ENCODE measurements at regions not wholly inside any gene's neighbourhood (a gene's known extent, or its start where the extent isn't known, plus 50 kb on each side); places are given as distances from the start of the nearest gene placed in this dataset.

DNA sequence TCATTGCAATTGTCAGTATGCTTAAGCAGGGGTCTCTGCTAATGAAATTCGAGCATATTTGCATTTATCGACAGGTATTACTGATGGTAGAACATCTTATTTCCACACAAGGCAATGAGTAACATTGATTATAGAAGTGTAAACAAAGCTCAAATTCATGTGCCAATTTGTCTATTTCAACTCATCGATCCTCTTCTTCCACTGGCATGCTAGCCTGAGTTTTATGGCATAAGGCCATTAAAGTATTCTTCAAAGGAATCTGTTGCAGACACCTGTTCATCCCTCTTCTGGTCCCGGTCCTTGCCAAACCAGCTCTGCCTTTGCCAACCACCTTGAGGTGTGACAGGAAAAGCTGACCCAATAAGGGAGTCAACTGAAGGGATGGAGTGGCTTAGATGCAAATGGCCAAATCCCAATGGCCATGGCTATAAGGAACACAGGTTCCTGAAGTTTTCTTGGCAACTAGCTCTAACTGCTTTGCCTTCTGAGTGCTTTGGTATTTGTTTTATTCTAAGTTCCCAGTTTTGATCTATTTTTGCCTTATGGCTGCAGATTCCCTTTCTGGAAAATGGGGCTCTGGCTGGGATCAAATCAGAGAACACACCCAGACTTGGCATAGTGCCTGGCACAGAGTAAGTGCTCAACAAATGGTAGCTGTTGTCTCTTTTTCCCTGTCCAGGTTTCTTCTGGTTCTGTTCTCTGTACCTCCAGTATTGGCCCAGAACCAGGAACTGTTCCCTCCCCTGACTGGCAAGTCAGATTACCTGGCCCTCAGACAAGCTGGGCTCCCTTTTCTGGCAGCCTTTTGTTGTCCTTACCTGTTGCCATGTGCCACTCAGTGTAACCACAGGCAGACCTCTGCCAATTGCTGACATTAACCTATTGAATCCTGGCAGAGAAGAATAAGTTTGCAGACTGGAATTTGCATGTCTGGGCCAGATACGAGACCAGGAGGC lies 63.1 kb downstream of the RTL9 start:
- no peaks in the 10 kb centered on the region for H3K27me3 ChIP-seq (ENCODE audit: insufficient read depth, low read length)
- no peaks in the 10 kb centered on the region for H4K20me1 ChIP-seq (ENCODE audit: insufficient read depth, low read length)
- H3K36me3 ChIP-seq (ENCODE audit: insufficient read depth, low read length) = no peaks in the 10 kb centered on the region
- H3F3A ChIP-seq (ENCODE audit: insufficient read depth, low read length) = no peaks in the 10 kb centered on the region
- H2AFZ ChIP-seq (ENCODE audit: low read length) = no peak overlapping the region
- H3K27ac ChIP-seq (ENCODE audit: low read depth, low read length, poor library complexity, severe bottlenecking) = no peak overlapping the region
- H3K4me1 ChIP-seq (ENCODE audit: insufficient read depth, low read length, severe bottlenecking) = no peaks in the 10 kb centered on the region
- no peak overlapping the region for H3K4me3 ChIP-seq (ENCODE audit: low read depth, low read length, poor library complexity, severe bottlenecking)
- no peaks in the 10 kb centered on the region for H3K9me2 ChIP-seq (ENCODE audit: low read depth, low read length)
- H3K9ac ChIP-seq (ENCODE audit: low read length) = no peak overlapping the region
- TF ChIP-seq, protein P1, sequence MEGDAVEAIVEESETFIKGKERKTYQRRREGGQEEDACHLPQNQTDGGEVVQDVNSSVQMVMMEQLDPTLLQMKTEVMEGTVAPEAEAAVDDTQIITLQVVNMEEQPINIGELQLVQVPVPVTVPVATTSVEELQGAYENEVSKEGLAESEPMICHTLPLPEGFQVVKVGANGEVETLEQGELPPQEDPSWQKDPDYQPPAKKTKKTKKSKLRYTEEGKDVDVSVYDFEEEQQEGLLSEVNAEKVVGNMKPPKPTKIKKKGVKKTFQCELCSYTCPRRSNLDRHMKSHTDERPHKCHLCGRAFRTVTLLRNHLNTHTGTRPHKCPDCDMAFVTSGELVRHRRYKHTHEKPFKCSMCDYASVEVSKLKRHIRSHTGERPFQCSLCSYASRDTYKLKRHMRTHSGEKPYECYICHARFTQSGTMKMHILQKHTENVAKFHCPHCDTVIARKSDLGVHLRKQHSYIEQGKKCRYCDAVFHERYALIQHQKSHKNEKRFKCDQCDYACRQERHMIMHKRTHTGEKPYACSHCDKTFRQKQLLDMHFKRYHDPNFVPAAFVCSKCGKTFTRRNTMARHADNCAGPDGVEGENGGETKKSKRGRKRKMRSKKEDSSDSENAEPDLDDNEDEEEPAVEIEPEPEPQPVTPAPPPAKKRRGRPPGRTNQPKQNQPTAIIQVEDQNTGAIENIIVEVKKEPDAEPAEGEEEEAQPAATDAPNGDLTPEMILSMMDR (IDR thresholded peaks at IDR 0.05; ENCODE audit: low read length) = no peak
- TF ChIP-seq EZH2 (IDR thresholded peaks at IDR 0.05; ENCODE audit: borderline replicate concordance, low read length) = no peak
- no peak overlapping the region for H3K4me2 ChIP-seq (ENCODE audit: low read length)
- no peaks in the 10 kb centered on the region for H3K9me3 ChIP-seq (ENCODE audit: low read length)
- H3K79me2 ChIP-seq (ENCODE audit: insufficient read depth, low read length) = no peaks in the 10 kb centered on the region

DNA sequence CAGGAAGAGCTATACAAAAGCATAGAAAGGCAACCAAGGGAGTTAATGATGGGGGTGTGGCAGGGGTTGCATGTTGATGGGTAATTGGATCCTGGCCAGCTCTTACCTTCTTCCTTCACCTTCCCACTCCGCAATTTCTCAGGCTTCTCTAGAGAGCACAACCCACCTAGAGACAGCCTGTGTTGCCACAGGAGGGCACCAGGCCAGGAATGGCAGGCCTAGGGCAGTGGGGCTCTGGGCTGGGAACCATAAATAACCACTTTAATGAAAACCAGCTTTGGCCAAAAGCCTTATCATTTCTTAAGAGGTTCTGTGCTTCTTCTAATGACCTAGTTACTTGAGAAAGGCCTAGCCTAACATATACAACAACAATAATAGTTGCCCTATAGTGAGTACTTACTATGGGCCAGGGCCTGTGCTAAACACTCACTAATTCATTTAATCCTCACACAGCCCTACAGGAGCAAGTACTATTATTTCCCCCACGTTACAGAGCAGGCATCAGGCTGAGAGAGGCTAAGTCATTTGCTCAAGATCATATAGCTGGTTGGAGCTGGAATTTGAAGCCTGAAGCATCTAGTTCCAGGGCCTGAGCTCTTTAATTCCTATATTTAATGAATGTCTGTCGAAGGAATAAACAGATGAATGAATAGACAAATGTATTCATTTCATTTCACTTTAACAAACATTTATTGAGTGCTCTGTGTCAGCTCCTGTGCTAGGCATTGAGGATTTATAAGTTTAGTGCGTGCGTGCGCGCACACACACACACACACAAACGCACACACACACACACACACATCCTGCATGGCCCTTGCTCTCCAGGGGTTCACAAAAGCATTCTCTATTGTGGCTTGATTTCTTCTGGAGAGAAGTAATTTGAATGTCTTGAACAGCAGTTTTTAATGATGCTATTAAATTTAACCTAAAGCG lies 66.8 kb downstream of the RTL9 start:
- H3K27ac ChIP-seq (ENCODE audit: low read depth, low read length, poor library complexity, severe bottlenecking) = no peak overlapping the region
- H3K4me2 ChIP-seq (ENCODE audit: low read length) = no peak overlapping the region
- H2AFZ ChIP-seq (ENCODE audit: low read length) = no peak overlapping the region
- no peak overlapping the region for H3K4me3 ChIP-seq (ENCODE audit: low read depth, low read length, poor library complexity, severe bottlenecking)
- H3K4me1 ChIP-seq (ENCODE audit: insufficient read depth, low read length, severe bottlenecking) = no peaks in the 10 kb centered on the region
- H3K79me2 ChIP-seq (ENCODE audit: insufficient read depth, low read length) = no peaks in the 10 kb centered on the region
- H3K27me3 ChIP-seq (ENCODE audit: insufficient read depth, low read length) = no peaks in the 10 kb centered on the region
- TF ChIP-seq EZH2 (IDR thresholded peaks at IDR 0.05; ENCODE audit: borderline replicate concordance, low read length) = no peak
- TF ChIP-seq, protein P1 (IDR thresholded peaks at IDR 0.05; ENCODE audit: low read length) = no peak
- H3K36me3 ChIP-seq (ENCODE audit: insufficient read depth, low read length) = no peaks in the 10 kb centered on the region
- H3F3A ChIP-seq (ENCODE audit: insufficient read depth, low read length) = no peaks in the 10 kb centered on the region
- H3K9me2 ChIP-seq (ENCODE audit: low read depth, low read length) = no peaks in the 10 kb centered on the region
- H3K9ac ChIP-seq (ENCODE audit: low read length) = no peak overlapping the region
- H3K9me3 ChIP-seq (ENCODE audit: low read length) = no peaks in the 10 kb centered on the region
- H4K20me1 ChIP-seq (ENCODE audit: insufficient read depth, low read length) = no peaks in the 10 kb centered on the region

DNA sequence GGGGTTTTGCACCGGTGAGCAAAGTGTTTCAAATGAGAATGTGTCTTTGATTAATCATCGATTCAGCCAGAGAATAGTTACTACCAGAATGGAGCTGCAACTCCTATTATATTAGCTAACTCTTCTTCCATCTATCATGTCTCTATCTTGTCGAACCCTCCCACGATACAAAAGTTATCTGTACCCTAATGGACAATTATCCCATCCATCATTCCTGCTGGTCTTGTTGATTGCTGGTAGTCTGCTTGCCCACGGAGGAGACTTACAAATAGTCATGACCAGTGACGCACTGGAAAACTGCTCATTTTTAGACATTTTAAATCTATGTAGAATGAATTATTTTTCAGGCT lies 67.5 kb downstream of the RTL9 start:
- Histone ChIP-seq H3K9ac (ENCODE audit: low read length) (no peak overlapping the region), H3K36me3 (ENCODE audit: insufficient read depth, low read length) (no peaks in the 10 kb centered on the region), H3F3A (ENCODE audit: insufficient read depth, low read length) (no peaks in the 10 kb centered on the region), H3K9me2 (ENCODE audit: low read depth, low read length) (no peaks in the 10 kb centered on the region), H3K4me3 (ENCODE audit: low read depth, low read length, poor library complexity, severe bottlenecking) (no peak overlapping the region), H3K27ac (ENCODE audit: low read depth, low read length, poor library complexity, severe bottlenecking) (no peak overlapping the region), H3K27me3 (ENCODE audit: insufficient read depth, low read length) (no peaks in the 10 kb centered on the region), H4K20me1 (ENCODE audit: insufficient read depth, low read length) (no peaks in the 10 kb centered on the region), H2AFZ (ENCODE audit: low read length) (no peak overlapping the region), H3K9me3 (ENCODE audit: low read length) (no peaks in the 10 kb centered on the region), H3K4me2 (ENCODE audit: low read length) (no peak overlapping the region), H3K4me1 (ENCODE audit: insufficient read depth, low read length, severe bottlenecking) (no peaks in the 10 kb centered on the region), H3K79me2 (ENCODE audit: insufficient read depth, low read length) (no peaks in the 10 kb centered on the region)
- TF ChIP-seq, protein P1 (IDR thresholded peaks at IDR 0.05; ENCODE audit: low read length) = no peak
- no peak for TF ChIP-seq EZH2 (IDR thresholded peaks at IDR 0.05; ENCODE audit: borderline replicate concordance, low read length)
